Activated T-cell treated with anti-CD3 and anti-CD28 coated beads for 4 hours (primary cell): ENCODE measurements at regions not wholly inside any gene's neighbourhood (a gene's known extent, or its start where the extent isn't known, plus 50 kb on each side); places are given as distances from the start of the nearest gene placed in this dataset.
"Not testable (repeated sequence)": the region's sequence is repeated elsewhere in the genome, so short reads cannot be mapped to it uniquely, and the experiment has no call there.

Experiments used
- DNase-seq: peaks from one replicate; pipeline ENCODE4 v3.0.0-alpha.2; 2020

DNA sequence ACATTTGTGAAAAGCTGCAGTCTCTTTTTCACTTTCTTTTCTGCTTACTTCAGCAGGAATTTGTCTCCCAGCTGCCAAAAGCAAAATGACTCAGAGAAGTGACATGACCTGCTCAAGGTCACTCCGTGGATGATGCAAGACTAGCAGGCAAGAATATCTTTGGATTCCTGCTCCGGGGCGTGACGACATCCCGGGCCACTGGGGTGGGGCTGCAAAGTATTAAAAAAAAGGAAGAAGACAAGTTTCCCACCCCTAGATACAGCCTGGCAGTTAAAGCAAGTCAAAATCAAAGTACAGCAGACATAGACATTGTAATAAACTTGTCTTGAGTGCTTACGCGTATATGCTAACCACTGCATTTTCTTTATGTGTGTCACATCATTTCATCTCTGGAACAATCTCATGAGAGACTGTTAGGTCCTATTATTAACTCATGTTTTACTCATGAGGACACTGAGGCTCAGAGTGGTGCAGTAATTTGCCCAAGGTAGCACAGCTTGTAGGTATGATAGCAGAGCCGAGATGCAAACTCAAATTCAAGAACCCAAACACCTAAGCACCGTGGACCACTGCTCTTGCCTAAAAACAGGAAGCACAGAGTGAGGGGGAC, 485.2 kb upstream of the PROK2 start:
- DNase-seq, result no peak

DNA sequence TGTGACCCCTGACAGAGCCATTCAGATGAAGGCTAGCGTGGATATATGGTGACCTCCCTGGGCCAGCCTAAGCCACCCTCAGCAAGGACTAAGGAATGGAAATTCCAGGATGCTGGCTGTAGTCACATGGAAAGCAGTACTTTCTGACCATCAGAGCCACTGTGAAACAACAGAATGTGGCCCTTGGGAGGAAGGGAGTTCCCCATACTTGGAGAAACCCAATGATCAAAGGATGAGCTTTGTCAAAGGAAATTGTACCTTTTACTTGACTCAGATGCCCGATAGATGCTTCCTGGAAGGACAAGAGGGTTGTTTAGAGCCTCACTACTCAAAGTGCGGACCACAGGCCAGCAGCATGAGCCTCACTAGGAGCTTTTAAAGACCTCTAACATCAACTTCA, 484.5 kb upstream of the PROK2 start:
- DNase-seq, result no peak

DNA sequence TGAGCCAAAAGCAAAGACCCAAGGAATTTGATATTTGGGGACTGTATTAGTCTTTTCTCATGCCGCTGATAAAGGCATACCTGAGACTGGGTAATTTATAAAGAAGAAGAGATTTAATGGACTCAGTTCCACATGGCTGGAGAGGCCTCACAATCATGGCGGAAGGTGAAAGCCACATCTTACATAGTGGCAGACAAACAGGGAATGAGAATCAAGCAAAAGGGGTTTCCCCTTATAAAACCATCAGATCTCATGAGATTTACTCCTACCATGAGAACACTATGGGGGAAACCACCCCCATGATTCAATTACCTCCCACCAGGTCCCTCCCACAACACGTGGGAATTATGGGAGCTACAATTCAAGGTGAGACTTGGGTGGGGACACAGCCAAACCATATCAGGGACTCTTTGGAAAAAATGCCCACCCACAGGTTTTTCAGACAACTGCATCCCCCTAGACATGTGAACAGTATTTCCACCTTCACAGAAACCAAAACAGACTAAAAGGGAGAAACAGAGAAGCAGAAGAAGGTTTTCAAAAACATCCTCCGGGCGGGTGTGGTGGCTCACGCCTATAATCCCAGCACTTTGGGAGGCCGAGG, 482.1 kb upstream of the PROK2 start:
- DNase-seq, result not testable (repeated sequence)

DNA sequence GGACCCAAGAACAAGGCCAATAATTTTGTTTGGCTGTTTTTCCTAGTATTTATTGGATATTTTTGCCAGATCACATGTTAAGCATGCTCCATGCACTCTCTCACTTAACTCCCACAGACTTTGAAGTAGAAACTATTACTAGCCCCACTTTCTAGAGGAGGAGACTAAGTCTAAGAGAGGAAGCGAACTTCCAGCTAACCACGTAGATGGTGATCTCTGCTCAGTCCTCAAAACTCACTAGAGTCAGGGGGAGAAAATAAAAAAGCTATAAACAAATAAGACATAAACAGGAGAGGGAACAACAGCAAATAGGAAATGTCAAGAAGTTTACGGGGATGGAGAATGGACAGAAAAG, 481.0 kb upstream of the PROK2 start:
- no peak for DNase-seq

DNA sequence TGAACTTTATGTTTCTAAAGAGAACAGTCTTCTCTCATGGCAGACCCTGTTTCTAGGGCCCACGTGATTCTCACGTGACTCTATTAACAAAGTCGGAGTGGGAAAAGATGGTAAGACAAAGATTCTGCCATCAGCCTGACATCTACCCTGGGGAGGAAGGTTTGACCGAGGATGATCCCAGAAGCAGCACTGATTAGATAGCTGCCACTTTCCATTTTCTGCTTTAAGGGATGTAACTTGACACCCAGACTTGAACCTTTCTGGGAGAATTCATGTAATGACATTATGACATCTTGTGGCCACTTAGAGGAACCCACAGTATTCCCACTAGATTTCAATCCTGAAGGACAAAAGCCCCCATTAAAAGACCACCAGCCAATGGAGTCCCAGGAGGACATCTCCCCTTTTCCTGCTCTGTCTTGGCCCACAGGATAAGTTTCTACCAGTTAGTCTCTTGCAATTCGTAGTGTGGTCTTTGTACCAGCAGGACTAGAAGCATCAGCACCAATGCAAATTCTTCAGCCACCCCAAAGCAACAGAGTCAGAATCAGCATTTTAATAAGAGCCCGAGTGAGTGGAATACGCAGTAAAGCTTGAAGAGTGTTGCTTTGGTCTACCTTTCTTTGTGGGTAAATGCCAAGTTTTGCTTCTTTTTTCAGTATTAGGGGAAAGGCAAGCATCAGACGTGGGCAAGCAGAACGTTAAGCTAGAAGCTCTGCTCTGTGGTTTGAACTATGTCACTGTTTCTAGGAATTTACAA, 480.5 kb upstream of the PROK2 start:
- DNase-seq, result no peak

DNA sequence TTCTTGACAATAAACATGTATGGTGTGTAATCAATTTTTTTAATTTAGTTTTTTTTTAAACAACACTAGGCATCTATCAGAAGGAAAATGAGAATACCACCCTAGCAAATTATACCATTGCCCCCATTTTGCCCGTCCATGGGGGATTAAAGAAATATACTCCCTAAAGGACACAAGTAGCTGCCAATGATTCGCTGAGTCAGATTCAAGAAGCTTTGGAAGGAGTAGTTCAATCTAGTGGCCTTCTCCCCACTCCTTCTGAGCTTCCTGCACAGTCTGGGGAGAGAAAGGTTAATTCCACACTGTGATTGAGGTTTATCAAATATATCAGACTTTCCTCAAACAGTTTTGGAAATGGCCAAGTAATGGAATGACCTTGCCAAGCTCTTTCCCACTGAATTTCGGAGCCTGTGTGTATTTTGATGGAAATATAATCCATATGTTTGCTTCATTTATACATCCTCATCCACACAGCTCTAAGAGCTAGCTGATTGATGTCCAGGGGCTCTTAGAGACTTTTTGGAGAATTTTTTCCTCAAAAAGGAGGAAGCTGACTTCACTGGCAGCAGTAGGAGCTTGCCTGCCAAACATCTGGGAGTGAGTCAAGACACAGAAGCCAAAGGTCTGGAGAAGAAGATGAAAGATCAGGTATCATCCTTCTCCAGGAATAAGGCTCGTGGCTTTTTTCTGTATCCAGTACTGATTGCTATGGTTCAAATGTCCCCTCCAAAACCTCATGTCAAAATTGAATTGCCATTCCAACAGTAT, 478.5 kb upstream of the PROK2 start:
- DNase-seq, result no peak

DNA sequence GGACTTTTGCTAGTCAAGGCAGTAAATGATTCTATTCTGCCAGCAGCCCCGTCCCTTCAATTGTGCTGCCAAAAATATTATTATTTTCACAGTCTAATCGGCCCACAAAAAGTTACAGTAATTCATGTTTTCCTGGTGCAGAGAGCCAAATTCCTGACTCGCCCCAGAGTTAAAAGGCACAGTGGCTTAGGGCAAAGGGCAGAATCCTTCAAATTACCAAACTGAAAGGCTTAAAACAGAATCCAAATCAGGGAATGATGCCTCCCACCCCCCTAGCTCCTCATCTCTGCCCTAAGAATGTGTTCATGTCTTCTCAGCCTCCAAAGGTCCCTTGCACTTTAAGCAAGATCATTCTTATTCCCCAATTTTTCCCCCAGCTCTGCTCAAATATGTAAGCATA, 477.8 kb upstream of the PROK2 start:
- no peak for DNase-seq

DNA sequence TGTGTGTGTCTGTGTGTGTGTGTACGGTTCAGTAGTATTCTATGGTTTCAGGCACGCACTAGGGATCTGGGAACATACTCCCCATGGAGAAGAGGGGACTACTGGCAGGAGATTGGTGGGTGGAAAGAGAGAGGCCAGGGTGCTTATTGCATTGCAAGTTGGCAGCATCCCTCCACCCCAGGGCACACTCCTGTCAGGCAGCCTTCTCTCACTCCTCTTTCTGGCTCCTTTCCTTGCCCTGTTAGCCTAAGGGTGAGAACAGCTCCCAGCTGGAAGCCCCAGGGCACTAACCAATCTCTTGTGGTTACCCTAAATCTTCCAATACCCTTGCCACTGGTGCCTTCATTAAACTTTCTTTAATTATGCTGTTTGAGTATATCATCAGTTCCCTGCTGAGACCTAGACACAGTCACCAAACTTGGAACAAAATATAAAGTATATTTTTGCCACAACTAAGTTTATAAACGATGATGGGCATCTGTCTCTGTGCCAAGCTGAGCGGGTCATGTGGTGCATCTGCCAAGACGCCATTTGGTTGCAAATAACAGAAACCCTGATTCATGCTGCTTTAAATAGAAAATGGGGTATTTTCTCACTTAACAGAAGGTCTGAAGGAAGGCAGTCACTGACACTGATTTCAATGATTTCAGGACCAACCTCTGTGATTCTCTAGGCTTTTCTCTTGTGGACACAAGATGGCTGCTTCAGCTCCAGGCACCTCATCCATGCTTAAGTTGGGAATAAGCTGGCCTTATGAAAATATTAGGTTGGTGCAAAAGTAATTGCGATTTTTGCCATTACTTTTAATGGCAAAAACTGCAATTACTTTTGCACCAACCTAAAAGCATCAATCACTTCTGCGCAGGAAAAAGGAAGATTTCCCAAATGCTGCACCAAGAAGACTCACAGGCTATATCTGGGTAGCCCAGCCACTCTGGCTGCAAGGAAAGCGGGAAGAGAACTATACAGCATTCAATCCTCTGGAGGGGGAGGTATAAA, 476.9 kb upstream of the PROK2 start:
- DNase-seq, result no peak

DNA sequence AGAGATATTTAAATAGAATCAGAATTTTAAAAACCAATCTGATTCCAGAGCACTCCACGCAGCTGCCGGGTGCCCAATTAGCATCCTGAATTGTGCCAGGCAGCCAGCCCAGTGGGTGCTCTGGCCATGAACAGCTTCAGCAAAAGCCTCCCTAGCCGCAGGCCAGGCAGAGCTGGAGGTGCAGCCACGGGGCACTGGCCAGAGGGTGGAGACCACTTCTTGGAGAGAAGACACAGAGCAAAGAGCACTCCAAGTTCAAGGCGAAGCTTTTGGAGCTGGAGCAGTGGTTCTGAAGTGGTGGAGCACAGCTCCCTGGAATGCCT, 475.6 kb upstream of the PROK2 start:
- DNase-seq, result no peak

DNA sequence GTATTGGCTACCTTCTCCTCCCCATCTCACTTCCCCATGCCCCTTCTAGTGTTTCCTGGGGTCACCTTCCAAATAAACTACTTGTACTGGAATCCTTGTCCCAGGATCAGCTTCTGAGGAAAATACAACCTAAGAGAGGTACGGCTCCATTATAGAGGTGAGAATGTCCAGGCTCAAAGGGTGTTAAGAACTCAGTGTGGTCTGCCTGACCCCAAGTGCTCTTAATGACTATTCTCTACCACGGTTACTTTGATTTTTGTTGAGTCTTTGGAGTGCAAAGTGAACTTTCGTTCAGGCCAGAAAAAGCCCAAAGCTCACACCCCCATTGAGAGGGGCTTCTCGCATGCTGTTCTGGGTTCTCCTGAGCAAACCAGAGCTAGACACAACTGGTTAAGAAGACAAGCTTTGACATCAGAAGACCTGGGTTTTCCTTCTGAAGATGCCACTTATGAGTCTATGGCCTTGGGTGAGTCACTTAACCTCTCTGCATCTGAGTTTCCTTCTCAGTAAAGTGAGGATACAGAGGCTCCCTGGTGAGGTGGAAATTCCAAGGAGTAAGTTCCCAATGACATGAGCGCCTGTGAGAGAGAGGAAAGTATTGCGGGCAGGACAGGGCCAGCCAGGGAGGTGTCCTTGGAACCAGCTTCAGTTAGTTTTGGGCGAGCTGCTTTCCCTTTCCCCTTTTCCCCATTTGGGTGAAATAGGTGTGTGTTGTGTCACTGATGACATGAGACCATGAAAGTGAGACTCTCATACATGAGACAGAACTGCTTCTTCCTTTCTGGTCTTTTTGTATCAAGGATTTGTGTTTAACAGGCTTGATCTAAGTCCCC, 475.0 kb upstream of the PROK2 start:
- no peak for DNase-seq

DNA sequence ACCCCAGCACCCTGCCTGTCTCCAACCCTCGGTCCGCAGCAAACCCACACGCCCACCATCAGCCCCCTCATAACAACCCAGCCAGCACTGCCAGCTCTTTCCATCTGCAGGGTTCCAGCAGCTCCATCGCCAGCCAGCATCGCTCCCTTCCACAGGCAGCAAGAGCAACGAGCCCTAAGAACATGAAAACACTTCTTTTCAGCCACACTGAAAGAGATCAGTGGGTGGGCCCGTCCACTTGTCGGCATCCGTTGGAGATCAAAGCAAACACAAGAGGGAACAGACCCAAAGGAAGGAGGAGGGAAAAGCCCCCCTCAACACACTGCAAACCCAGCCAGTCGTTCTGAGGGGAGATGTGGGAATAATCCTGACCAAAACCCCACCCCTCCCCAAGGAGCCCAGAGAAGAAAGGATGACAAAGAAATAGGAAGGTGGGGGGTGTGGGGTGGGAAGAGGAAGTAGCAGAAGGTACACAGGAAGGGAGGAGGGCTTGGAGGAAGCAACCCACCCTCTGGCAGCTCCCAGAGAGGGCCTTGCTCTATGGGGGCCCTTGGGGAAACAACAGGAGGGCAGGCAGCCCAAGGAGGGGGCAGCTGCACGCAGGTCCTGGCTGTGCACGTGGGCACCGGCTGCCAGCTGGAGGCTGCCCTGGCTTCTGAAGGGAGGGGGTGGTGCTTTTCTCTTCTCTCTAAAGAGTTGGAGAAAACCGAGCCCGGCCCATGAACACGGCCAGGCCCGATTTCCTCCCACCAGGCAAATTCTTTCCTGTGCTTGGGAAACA, 473.6 kb upstream of the PROK2 start:
- DNase-seq, result no peak

DNA sequence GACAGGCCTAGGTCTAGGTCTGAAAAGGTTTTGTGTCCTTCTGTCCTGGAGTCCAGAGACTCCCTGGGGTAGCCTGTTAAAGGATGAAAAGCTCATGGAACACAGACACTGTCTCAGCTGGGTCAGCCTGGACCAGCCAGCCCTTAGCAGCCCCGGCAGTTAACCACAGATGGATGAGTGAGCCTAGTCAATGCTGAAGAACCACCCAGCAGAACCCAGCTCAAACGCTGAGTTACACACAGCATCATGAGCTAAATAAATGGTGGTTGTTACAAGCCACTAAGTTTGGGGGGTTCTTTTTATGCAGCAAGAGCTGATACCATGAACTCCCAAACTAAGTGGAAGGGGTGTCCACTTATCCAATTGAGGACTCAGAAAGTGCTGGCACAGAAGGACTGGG, 472.8 kb upstream of the PROK2 start:
- no peak for DNase-seq

DNA sequence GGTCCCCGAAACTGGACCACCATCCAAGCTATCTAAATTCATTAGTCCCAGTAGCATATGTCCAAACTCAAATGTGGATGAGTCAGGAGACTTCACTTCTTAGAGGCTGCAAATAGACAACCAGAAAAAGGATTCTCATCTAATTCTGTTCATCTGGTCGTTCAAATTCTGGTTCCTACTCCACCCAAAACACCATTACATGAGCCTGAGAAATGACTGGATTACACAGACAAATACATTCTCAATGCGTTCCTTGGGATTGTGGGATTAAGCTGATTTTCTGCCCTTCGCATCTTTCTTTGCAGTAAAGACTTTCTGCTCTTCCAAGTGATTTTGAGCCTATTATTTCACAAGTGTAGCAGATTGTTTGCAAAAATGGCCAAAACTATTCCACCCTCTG, 472.3 kb upstream of the PROK2 start:
- no peak for DNase-seq

DNA sequence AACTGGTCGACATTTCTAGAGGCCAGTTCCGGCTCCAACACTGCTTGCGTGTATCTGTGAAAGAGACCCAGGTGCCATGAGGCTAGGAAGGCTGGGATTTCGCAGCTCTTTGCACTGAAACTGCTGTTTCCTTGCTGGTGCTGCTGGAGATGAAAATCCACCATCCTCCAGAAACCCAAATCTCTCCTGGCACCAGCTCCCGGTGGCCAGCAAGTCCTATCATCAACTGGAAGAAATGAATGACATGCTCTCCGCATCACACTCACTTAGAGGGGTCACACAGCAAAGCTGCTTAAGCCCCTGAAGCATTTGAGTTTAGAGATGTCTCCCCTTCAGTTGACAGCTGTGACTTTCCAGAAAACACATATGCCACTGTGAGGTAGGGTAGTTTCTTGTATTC, 471.8 kb upstream of the PROK2 start:
- no peak for DNase-seq

DNA sequence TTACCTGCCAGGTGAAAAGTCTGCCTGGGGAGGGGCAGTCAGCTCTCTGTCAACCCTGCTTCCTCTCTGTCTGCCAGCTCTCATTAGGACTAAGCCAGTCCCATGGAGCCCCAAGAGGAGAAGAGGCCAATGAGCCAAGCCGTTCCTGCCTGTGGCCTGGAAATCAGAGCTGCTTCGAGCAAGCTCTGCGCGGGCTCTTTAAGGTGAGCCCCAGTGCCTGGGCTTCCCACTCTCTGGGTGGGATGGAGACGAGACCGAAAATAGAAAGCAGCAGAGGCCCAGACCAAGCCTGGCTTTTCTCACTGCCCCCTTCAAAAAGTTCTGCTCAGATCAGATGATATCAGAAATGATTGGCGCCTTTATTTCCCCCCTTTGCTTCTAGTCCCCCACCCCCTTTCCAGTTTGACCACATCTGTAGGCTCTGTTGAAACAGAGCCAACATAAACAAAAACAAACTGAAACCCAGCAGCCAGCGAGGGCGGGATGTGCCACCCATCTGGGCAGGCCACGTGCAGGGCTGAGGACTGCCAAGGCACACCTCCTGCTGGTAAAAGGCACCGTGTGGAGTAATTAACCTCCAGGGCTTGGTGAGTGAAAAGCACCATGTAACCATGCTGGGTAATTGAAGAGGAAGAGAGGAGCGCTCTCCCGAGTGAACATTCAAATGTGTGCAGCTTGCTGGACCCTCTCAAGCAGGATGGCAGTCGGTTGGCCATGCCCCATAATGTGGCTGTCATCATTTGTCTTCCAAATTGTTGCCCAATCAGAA, 471.0 kb upstream of the PROK2 start:
- DNase-seq, result peak; percentile 14

DNA sequence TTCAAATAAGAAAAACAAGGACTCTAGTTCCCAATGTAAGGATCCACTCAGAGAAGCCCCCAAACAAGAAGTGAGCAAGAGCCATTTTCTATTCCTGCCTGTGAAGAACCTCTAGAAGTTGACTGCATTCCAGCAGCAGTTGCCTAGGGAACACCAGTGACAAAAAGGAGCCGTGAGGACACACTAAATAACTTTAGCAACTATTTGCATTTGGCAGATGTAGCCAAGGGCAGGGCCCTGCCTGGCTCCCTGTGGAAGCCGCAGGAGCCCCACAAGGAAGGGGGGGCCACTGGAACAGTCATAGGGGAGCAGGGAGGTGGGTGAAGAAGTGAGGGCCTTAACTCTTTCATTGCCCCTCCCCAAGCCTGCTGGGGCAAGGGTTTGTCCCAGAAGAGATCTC, 470.2 kb upstream of the PROK2 start:
- DNase-seq, result no peak

DNA sequence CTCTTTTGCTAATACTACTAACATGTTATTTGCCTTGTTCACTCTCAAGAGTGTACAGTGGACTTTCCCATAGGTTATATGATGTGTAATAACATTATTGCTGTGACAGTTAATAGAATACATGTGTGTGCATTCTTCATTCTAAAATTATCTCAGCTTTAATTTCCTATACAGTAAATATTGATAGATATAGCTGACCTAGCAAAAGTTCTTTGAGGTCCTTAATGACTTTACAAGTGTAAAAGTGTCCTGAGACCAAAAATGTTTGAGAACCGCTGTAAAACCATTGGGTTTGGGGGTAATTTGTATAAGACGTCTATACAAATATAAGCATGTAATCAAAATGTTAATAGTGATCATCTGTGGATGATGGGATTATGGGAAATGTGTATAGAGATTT, 469.5 kb upstream of the PROK2 start:
- no peak for DNase-seq

DNA sequence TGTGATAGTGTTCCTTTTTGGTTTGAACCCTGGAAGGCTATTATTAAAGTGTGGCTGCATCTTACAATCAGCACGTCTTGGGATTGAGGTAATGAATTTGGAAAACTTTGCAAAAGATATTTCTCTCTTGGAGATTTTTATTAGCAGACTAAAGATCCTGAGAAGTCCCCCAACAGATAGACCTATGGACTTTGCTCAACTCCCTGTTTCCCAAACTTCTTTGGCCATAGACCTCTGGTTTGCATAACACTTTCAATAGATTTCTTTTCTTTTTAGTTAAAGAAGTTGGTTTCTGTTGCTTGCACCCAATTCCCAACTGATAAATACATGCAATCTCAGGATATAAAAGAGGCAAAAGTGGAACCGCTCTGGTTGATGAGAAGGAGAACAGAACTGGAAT, 465.8 kb upstream of the PROK2 start:
- DNase-seq, result no peak

DNA sequence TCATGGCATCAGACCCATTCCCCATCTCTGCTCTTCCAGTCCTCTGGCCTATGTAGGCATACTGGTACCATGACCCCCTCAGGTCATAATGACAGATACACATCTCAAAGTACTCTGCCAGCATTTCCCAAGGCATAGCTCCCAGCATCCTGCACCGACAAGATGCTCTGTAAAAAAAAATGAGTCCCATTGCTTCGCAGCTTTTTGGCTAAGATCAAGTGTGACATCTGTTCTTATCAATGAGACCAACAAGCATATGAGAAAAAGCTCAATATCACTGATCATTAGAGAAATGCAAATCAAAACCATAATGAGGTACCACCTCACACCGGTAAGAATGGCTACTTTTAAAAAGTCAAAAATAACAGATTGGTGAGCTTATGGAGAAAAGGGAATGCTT, 463.9 kb upstream of the PROK2 start:
- DNase-seq, result no peak

DNA sequence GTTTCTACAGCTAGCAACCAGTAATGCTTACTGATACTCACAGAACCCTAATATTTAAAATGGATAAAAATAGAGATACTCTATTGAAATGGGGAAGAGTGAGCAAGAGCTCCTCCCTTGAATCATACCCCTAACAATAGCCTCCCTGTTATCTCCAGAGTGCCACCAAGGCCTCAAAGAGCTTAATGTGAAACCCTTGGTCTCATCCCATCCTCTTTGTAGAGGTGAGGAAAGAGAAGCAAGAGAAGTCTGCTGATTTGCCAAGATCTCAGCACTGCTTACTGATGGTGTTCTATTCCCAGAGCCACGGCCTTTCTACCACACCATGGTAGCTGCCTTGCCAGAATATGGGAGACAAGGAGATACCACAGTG, 463.4 kb upstream of the PROK2 start:
- no peak for DNase-seq
